Thyroid gland (tissue), 4 donors: ENCODE measurements at regions not wholly inside any gene's neighbourhood (a gene's known extent, or its start where the extent isn't known, plus 50 kb on each side); places are given as distances from the start of the nearest gene placed in this dataset.

Source experiments
- POLR2A ChIP-seq, 2 donors: fragments of 450-650 bp; IDR thresholded peaks; one replicate each; pipeline ENCODE4 v1.6.1; 2017; ENCODE audit warnings: antibody characterized with exemption in 2 of 2, mild to moderate bottlenecking in 2 of 2, moderate library complexity in 1 of 2
- TF ChIP-seq, protein P1 (sequence below), 6 experiments: fragments of 200-600 bp in 3 of 6; fragments of 450-650 bp in 3 of 6; sonication (generic) in 3 of 6; IDR thresholded peaks; one replicate each; pipeline ENCODE4 v1.5.1; 2016 to 2019; ENCODE audit warnings: antibody characterized with exemption in 6 of 6, mild to moderate bottlenecking in 2 of 6, inconsistent platforms in 1 of 6, moderate library complexity in 1 of 6

DNA sequence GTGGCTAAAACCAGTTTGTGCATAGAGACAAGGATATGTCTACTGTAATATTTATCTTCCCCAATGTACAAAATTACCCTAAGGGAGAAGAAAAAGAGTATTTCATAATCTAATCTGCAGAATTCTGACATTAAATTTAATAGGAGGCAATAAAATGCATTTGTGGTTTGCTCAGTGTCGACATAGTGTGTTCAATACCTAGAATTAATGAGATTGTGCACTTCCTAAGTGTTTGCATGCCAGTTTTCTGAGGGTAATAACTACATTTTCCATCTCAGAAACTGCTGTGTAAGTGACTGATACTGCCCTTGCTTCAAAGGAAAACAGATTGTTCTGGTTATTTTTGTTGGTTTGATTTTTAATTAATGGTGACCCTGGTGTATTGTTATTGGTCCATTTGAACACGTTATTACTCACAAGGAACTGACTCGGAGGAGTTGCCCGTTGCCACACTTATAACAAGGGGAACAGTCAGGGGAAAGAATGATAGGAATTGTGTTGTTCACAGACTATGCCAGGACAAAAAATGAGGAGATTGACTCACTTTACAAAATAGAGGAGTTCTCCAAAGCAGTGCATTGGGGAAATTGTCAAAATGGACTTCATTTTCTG, 960.3 kb upstream of the TMEM132C start:
- TF ChIP-seq, protein P1, sequence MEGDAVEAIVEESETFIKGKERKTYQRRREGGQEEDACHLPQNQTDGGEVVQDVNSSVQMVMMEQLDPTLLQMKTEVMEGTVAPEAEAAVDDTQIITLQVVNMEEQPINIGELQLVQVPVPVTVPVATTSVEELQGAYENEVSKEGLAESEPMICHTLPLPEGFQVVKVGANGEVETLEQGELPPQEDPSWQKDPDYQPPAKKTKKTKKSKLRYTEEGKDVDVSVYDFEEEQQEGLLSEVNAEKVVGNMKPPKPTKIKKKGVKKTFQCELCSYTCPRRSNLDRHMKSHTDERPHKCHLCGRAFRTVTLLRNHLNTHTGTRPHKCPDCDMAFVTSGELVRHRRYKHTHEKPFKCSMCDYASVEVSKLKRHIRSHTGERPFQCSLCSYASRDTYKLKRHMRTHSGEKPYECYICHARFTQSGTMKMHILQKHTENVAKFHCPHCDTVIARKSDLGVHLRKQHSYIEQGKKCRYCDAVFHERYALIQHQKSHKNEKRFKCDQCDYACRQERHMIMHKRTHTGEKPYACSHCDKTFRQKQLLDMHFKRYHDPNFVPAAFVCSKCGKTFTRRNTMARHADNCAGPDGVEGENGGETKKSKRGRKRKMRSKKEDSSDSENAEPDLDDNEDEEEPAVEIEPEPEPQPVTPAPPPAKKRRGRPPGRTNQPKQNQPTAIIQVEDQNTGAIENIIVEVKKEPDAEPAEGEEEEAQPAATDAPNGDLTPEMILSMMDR (IDR thresholded peaks at IDR 0.05): no peak
- TF ChIP-seq POLR2A (IDR thresholded peaks at IDR 0.05): no peak
